Kidney epithelial cell (primary cell): ENCODE measurements at regions not wholly inside any gene's neighbourhood (a gene's known extent, or its start where the extent isn't known, plus 50 kb on each side); places are given as distances from the start of the nearest gene placed in this dataset.

ENCODE experiments used
- DNase-seq: peaks from one replicate; pipeline ENCODE4 v3.0.0-alpha.2; 2010; ENCODE audit warnings: low read depth
- H3K27me3 ChIP-seq: 2 replicates; pipeline ENCODE4 v1.6.0; 2011; ENCODE audit warnings: low read length; ENCODE audit not compliant: control insufficient read depth, insufficient read depth
- H3K36me3 ChIP-seq: 2 replicates; pipeline ENCODE4 v1.5.1; 2011; ENCODE audit warnings: low read length; ENCODE audit not compliant: control insufficient read depth, insufficient read depth
- H3K4me3 ChIP-seq: 2 replicates; pipeline ENCODE4 v1.5.1; 2011; ENCODE audit warnings: low read depth, mild to moderate bottlenecking, control low read depth, low read length
- CTCF ChIP-seq: IDR thresholded peaks from 2 replicates; pipeline ENCODE4 v1.5.1; 2011; ENCODE audit warnings: mild to moderate bottlenecking, moderate library complexity, low read length, control low read depth, inconsistent platforms; ENCODE audit not compliant: insufficient read depth, poor library complexity, severe bottlenecking

GRCh38 chr6:91305755-91306154 lies 718.9 kb upstream of the MAP3K7 start:
- TF ChIP-seq CTCF: no peak
- Histone ChIP-seq H3K27me3 (no peaks in the 10 kb centered on the region), H3K4me3 (no peak overlapping the region), H3K36me3 (no peaks in the 10 kb centered on the region)
- no peak for DNase-seq

GRCh38 chr6:91304521-91304920 lies 717.6 kb upstream of the MAP3K7 start:
- Histone ChIP-seq H3K36me3 (no peaks in the 10 kb centered on the region), H3K4me3 (no peak overlapping the region), H3K27me3 (no peaks in the 10 kb centered on the region)
- DNase-seq: no peak
- no peak for TF ChIP-seq CTCF

GRCh38 chr6:91303326-91303725 lies 716.5 kb upstream of the MAP3K7 start:
- Histone ChIP-seq H3K36me3 (no peaks in the 10 kb centered on the region), H3K27me3 (no peaks in the 10 kb centered on the region), H3K4me3 (no peak overlapping the region)
- no peak for TF ChIP-seq CTCF
- DNase-seq: no peak

DNA sequence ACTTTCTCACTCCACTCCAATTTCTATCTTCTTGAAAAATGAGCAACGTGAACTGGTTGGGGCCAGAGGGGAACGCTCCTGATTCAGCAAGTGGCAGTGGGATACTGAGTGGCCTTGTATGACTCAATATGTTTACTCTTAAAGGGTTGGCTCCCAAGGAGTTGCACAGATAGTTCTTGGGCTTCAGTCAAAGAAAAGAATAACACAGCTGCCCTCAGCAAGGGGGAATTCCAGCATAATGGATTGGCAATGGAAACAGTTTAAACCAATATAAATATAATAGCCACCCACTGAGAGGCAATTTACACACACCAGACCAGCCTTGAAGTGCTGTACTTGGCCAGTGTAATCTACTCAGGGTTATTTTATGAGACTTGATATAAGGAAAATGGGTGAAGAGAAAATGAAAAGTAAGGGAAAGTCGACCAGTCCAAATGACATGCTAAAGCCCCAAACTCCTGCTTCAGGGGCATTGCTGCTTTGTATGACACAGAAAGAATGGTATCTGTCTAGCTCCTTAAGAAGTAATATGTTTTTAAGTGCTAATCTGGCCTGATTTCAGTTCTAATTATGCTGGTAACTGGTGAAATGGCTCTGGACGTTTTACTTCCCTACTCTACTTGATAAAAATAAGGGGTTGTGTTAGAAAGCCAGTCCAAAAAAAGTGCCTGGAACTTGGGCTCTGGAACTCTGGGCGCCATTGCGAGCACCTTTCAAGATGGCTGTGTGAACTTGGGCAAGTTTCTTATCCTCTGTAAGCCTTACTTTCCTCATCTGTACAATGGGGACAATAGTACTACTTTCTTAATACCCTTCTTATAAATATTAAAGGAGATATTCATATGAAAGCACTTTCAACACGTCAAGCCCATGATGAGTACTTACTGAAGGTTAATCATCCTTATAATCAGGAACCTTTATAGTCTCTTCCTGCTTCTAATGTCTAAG lies 712.9 kb upstream of the MAP3K7 start:
- Histone ChIP-seq H3K36me3 (no peaks in the 10 kb centered on the region), H3K27me3 (no peaks in the 10 kb centered on the region), H3K4me3 (no peak overlapping the region)
- TF ChIP-seq CTCF: no peak
- DNase-seq: peak; percentile 86

DNA sequence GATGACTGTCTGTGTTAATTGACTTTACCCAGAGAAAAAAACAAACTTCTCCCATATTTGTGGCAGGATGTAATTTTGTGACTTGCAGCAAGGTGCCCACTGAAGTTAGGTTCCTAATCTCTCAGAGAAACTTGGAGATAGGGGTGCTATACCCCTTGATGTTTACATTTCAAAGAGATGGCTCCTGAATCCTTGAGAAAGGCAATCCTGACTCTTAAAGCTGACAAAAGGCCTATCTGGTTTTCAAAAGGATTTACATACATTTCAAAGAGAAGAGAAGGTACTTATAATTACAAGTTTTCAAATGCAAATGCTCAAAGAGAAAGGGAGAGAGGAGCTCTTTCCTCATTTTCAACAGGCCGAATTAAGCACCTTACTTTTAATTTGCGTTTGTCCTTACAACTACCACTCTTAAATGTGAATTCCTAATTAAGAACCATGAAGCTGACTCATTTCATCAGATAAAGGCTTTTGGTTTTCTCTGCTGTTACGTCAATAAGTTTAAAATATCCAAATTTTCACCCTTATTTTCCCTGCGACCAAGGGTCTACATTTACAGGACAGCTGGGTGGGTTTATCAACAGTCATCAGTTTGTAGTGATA lies 711.8 kb upstream of the MAP3K7 start:
- no peak for TF ChIP-seq CTCF
- no peak overlapping the region for H3K4me3 ChIP-seq
- no peak for DNase-seq

More for the DNA sequence above, 711.8 kb upstream of the MAP3K7 start:
- Histone ChIP-seq H3K36me3 (no peaks in the 10 kb centered on the region), H3K27me3 (no peaks in the 10 kb centered on the region)
